GM12878 (cell line): ENCODE measurements at regions not wholly inside any gene's neighbourhood (a gene's known extent, or its start where the extent isn't known, plus 50 kb on each side); places are given as distances from the start of the nearest gene placed in this dataset.

ENCODE experiments used
- KLF5 ChIP-seq: fragments of 450-650 bp; IDR thresholded peaks from 2 replicates; pipeline ENCODE4 v1.6.1; 2014; ENCODE audit warnings: mild to moderate bottlenecking; ENCODE audit not compliant: partially characterized antibody
- SUZ12 ChIP-seq: fragments of 200-600 bp; sonication (generic); IDR thresholded peaks from one replicate; pipeline ENCODE4 v1.6.1; 2018; ENCODE audit warnings: antibody characterized with exemption, mild to moderate bottlenecking; ENCODE audit not compliant: unreplicated experiment

GRCh38 chr15:96796841-96797240, 466.3 kb downstream of the NR2F2 start:
- TF ChIP-seq KLF5 (no peak), SUZ12 (no peak)
